GM21619 (cell line): ENCODE measurements at regions not wholly inside any gene's neighbourhood (a gene's known extent, or its start where the extent isn't known, plus 50 kb on each side); places are given as distances from the start of the nearest gene placed in this dataset.
"Not testable (repeated sequence)": the region's sequence is repeated elsewhere in the genome, so short reads cannot be mapped to it uniquely, and the experiment has no call there.

Source experiments
- ATAC-seq: cut with Tn5 transposase; IDR thresholded peaks from one replicate; pipeline ENCODE4 v1.9.1; 2021; ENCODE audit not compliant: unreplicated experiment

DNA sequence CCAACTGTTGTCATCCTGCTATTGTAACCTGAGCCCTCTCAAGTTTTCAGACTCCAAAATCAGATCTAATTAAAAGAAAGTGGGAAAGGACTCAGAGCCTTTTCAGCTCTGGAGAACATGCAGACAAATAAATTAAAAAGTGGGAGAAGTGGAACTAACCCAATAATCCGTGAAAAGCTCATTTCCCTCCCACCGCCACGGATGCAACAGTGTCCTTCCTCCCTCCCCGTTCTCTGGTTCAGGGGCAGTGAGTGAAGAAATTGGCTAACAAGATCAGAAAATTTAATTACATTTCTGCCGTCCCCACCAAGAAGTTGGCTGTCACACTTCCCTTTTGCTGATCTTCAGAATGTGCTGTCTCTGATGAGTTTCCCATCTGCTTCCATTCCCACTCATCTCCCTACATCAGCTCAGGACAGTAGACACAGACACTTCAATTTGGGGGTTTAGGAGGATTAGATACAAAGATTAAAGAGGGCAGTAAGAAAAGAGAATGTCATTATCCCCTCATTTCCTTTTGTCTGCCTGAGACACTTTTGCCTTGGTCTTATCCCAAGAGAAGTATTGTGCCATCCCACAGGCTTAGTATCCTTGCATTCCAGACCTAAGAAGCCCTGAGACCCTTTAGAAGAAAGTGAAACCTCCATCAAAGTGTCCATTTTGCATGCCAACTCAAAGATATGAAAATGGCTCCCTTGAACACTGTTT lies 335.7 kb upstream of the PPP2R3A start:
- ATAC-seq, result no peak

- ATAC-seq, result no peak
Measured at GRCh38 chr3:135632556-135633065, 332.9 kb upstream of the PPP2R3A start.

DNA sequence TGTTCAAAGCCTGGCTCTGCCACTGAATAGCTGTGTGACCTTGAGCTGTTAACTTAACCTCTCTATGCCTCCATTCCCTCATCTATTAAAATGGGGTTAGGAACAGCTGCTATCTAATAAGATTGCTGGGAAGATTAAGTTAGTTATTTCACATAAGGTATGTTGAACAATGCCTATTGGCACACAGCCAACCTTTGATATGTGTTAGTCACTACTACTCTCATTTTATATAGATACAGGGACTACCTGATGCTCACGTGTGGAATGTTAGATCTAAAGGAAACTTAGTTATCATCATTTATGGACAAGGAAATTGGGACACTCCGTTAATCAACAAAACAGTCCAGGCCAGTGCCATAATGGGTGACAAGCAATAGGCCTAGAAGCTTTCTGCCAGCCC lies 332.4 kb upstream of the PPP2R3A start:
- ATAC-seq, result no peak

DNA sequence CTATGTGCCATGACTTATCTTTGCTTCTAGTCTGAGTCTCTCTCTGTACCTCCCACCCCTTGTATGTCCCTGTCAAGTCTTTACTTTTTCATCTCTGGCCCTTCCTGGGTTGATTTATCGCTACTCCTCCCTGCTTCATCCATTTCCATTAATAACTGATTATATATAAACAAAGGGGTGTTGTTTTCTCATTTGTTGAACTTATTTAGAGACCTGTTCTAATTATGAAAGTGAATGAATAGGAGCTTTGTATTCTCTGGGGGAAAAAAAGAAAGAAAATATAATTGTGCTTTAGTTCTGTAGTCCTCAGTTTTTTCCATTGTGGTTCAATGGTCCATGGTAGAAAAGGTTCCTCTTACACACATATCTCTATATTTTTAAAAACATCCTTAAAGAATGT lies 328.9 kb upstream of the PPP2R3A start:
- ATAC-seq, result no peak

- no peak for ATAC-seq
Measured at GRCh38 chr3:135637013-135637412, 328.5 kb upstream of the PPP2R3A start.

DNA sequence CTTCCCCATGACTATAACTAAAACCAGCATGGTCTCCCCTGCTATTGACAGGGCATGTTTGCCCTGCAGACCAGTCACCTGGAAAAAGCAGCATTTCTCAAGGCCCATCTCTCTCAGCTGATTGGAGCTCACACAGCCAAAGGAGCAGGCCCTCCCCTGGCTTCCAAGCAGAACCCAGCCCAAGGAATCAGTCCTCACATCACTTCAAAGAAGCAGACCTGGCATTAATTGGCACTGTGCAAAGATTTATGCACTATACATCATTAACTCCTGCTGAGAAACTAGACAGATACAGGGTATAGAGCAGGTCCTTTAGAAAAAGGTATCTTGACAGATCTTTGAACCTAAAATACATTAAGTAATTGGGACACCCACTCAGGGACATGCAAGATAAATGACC lies 323.8 kb upstream of the PPP2R3A start:
- no peak for ATAC-seq

DNA sequence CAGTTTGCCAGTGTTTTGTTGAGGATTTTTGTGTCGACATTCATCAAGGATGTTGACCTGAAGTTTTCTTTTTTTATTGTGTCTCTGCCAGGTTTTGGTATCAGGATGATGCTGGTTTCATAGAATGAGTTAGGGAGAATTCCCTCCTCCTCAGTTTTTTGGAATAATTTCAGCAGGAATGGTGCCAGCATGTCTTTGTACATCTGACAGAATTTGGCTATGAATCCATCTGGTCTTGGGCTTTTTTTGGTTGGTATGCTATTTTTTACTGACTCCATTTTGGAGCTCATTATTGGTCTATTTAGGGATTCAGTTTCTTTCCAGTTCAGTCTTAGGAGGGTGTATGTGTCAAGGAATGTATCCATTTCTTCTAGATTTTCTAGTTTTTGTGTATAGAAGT lies 320.0 kb upstream of the PPP2R3A start:
- ATAC-seq, result no peak

DNA sequence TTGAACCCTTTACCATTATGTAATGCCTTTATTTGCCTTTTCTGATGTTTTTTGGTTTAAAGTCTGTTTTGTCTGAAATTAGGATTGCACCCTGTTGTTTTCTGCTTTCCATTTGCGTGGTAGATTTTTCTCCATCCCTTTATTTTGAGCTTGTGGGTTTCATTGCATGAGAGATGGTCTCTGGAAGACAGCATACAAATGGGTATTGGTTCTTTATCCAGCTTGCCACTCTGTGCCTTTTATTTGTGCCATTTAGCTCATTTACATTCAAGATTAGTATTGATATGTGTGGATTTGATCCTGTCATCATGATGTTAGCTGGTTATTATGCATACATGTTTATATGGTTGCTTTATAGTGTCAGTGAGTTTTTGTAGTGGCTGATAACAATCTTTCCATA lies 318.7 kb upstream of the PPP2R3A start:
- no peak for ATAC-seq

GRCh38 chr3:135649361-135649760 lies 316.2 kb upstream of the PPP2R3A start:
- ATAC-seq, result no peak

DNA sequence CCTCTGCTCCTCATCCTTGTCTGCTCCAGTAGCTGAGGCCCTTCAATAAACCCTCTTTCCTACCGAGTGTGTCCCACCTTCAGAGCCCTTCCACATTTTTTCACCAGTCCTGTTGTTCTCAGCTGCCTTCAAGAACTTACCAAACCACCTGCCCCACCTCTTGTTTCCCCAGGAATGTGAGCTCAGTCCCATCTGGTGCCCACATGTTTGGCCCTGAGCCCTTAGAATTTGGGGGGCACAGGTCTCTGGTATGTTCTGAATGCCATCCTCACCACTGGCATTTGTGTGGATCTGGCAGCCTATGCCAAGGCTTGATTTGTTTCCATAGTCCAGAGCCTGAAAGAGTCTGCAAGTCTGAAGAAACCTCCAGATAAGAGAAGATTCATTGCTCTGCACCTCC lies 315.2 kb upstream of the PPP2R3A start:
- ATAC-seq, result no peak

DNA sequence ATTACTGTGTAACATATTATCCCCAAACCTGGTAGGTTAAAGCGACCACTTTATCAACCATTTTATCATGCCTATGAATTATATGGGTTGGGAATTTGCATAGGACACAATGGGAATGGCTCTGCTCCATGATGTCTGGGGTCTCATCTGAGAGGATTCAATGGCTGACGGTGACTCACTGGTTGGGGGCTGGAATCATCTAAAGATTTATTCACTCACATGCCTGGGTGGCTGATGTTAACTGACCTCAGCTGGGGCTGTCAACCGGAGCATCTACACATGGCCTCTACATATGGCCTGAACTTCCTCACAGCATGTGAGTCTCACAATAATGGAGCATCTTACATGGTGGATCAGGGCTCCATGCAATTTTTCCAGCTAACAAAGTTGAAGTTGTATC lies 313.1 kb upstream of the PPP2R3A start:
- no peak for ATAC-seq

- ATAC-seq, result no peak
Measured at GRCh38 chr3:135655328-135655727, 310.2 kb upstream of the PPP2R3A start.

- ATAC-seq, result not testable (repeated sequence)
Measured at GRCh38 chr3:135658451-135658850, 307.1 kb upstream of the PPP2R3A start.

DNA sequence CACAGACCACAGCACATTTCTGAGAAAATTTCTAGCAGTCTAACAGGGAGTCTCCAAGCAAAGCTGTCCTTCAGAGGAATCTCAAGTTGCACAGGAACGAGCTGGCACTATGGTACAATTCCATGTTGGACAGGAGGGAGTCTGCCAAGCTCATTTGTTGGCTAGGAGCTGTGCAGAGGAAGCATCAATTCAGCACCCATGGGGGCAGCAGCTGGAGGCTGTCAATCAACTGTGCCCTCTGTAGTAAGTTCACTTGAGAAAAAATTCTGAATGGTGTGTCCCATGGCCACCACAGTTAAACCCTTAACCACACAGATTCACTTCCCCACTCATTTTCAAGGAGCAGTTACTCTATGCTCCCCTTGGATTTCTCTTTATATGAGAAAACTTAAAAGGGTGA lies 298.5 kb upstream of the PPP2R3A start:
- ATAC-seq, result no peak

DNA sequence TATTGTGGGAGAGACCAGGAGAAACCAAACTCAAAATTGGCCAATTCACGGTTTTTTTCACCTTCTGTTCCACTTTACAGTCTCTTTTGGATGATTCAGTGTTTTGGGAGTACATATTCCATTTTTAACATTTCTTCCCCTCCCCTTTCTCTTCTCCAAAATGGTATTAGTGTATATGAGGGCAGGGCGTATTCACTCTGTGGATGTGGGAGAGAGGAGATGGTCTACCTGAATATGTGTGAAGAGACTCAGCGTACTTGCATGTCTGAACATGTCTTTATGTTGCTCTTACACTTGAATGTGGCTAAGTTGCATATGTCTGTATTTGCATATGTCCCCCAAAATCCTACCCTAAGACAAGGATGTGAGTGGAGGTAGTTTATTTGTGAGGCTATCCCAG lies 291.0 kb upstream of the PPP2R3A start:
- no peak for ATAC-seq

- ATAC-seq, result no peak
Measured at GRCh38 chr3:135678386-135678785, 287.1 kb upstream of the PPP2R3A start.

DNA sequence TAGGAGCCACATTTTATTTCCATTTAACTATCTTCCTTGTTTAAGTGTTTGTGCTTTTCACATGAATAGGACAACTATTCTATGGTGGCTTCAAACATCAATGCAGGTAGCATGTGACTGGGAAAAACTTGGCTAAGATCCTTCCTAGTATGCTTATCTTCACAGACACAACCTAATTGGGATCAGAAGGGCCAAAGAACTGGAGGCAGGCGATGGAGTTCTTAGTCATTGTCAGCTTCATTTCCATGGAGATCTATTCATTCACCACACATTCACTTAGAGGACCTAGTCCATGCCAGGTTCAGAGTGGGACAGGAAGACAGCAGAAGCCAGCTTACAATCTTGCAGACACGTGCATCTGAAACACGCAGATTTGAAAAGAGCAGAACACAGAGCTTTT lies 277.5 kb upstream of the PPP2R3A start:
- no peak for ATAC-seq

GRCh38 chr3:135690664-135691063 lies 274.9 kb upstream of the PPP2R3A start:
- no peak for ATAC-seq

GRCh38 chr3:135691240-135691639 lies 274.3 kb upstream of the PPP2R3A start:
- ATAC-seq, result no peak

- no peak for ATAC-seq
Measured at GRCh38 chr3:135694142-135694541, 271.4 kb upstream of the PPP2R3A start.

- ATAC-seq, result no peak
Measured at GRCh38 chr3:135699741-135700140, 265.8 kb upstream of the PPP2R3A start.

- no peak for ATAC-seq
Measured at GRCh38 chr3:135706758-135707375, 258.7 kb upstream of the PPP2R3A start.

DNA sequence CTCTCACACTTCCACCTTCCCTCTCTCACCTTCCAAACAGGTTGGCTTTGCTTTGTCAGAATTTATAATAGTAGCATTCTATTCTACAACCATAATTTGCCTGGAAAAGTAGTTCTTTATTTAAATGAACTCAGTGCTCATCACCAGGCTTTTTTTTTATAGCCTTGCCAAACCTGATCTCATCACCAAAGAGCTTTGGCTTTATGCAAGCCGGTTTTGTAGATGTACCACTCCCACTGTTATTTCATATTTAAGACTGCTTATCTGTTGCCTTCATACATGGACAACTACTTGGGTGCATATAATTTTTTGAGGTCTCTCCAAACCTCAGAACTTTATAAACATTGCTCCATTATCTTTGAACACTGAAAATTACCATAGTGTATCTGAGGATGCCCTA lies 246.1 kb upstream of the PPP2R3A start:
- no peak for ATAC-seq
